Panc1 (cell line): ENCODE measurements at regions not wholly inside any gene's neighbourhood (a gene's known extent, or its start where the extent isn't known, plus 50 kb on each side); places are given as distances from the start of the nearest gene placed in this dataset.

Experiments
- ATAC-seq: fragments of 200-7000 bp; cut with Tn5 transposase; 2 replicates; pipeline ENCODE4 v1.9.1; 2020; ENCODE audit warnings: mild to moderate bottlenecking, moderate library complexity
- BruUV-seq: library from RNA; stranded (reverse); fragments of 400-500 nt; replicated peaks from 2 replicates; lab custom pipeline; 2021; lab: Mats Ljungman, UMichigan
- CTCF ChIA-PET: fragments of 300-600 bp; sonication (Branson Sonifier 250); formaldehyde crosslinking; loops from one replicate; lab custom pipeline; 2022; ENCODE audit warnings: antibody characterized with exemption; lab: Charles Lee
- POLR2A ChIA-PET: fragments of 300-600 bp; sonication (Branson Sonifier 250); formaldehyde crosslinking; loops from one replicate; lab custom pipeline; 2022; ENCODE audit warnings: antibody characterized with exemption; lab: Charles Lee
- DNase-seq: peaks from one replicate; pipeline ENCODE4 v3.0.0-alpha.2; 2010; ENCODE audit warnings: low read depth, low spot score
- H3K27ac ChIP-seq: 2 replicates; pipeline ENCODE4 v1.5.1; 2011; ENCODE audit warnings: mild to moderate bottlenecking, low read length, inconsistent platforms
- H3K27me3 ChIP-seq: fragments of 200-500 bp; sonication (Bioruptor generic); 2 replicates; pipeline ENCODE4 v1.6.0; 2014; ENCODE audit warnings: low read length, inconsistent platforms; ENCODE audit not compliant: control insufficient read depth, insufficient read depth
- H3K36me3 ChIP-seq: fragments of 200-500 bp; sonication (Bioruptor generic); 2 replicates; pipeline ENCODE4 v1.5.1; 2014; ENCODE audit warnings: inconsistent platforms, mild to moderate bottlenecking, low read length, moderate library complexity; ENCODE audit not compliant: control insufficient read depth, insufficient read depth
- H3K4me1 ChIP-seq: 2 replicates; pipeline ENCODE4 v1.5.1; 2011; ENCODE audit warnings: inconsistent platforms, mild to moderate bottlenecking, low read length, moderate library complexity; ENCODE audit not compliant: control insufficient read depth, insufficient read depth
- H3K4me3 ChIP-seq, 2 experiments: 2 replicates each; pipeline ENCODE4 v1.5.1; 2011 to 2012; ENCODE audit warnings: low read depth in 2 of 2, low read length in 2 of 2, mild to moderate bottlenecking in 2 of 2, inconsistent platforms in 1 of 2, moderate library complexity in 1 of 2
- H3K9me3 ChIP-seq: fragments of 200-500 bp; sonication (Bioruptor generic); 2 replicates; pipeline ENCODE4 v1.5.1; 2014; ENCODE audit warnings: low read depth, mild to moderate bottlenecking, inconsistent platforms, low read length, moderate library complexity; ENCODE audit not compliant: control insufficient read depth, insufficient read depth
- POLR2AphosphoS5 ChIP-seq: IDR thresholded peaks from 2 replicates; pipeline ENCODE4 v1.6.1; 2012; ENCODE audit warnings: mild to moderate bottlenecking, low read depth, low read length, moderate library complexity
- SIN3A ChIP-seq: IDR thresholded peaks from 2 replicates; pipeline ENCODE4 v1.6.1; 2012; ENCODE audit warnings: low read depth, mild to moderate bottlenecking, low read length, moderate library complexity, borderline replicate concordance; ENCODE audit not compliant: insufficient read depth
- TCF7L2 ChIP-seq: IDR thresholded peaks from 2 replicates; pipeline ENCODE4 v1.6.1; 2011; ENCODE audit warnings: mild to moderate bottlenecking, low read depth, low read length, inconsistent platforms
- in situ Hi-C: cut with HindIII; loops from 2 replicates; pipeline ENCODE4 v1.10.0; 2016; ENCODE audit warnings: low sequenced_read_pairs, low pct_unique_long_range_greater_than_20kb
- intact Hi-C: fragments of 100-400 bp; cut with micrococcal nuclease; formaldehyde crosslinking; loops from one replicate; pipeline ENCODE4 v1.10.0; 2022; ENCODE audit not compliant: unreplicated experiment
- TF ChIP-seq, protein P1 (sequence below): fragments of 450-650 bp; IDR thresholded peaks from 2 replicates; pipeline ENCODE4 v1.5.1; 2017; ENCODE audit warnings: mild to moderate bottlenecking
- TF ChIP-seq, protein P2 (sequence below), 2 experiments: IDR thresholded peaks; 2 replicates each; pipeline ENCODE4 v1.6.1; 2011 to 2012; ENCODE audit warnings: low read depth in 2 of 2, control low read depth in 1 of 2, low read length in 1 of 2, mild to moderate bottlenecking in 1 of 2, moderate library complexity in 1 of 2; ENCODE audit not compliant: insufficient read depth in 1 of 2

DNA sequence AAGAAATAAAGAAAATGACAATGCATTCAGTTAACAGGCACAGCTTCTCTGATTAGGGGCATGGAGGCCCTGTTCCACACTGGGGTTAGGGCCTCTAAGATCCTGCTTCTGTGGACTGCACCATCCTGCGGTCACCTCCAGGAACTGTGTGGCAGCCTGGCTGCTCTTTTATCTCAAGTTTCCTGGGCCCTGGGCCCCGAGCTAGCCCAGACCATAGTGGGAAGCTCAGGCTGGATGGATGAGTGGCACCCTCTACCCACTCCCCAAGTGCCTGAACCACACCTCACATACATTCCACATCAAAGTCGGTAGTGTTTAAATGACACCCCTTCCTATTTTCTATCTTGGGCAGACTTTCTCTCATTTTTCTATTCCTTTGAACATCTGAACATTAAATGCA, 461.5 kb upstream of the MKI67 start:
- no peak for ATAC-seq
- intact Hi-C loops, result no loop called here

DNA sequence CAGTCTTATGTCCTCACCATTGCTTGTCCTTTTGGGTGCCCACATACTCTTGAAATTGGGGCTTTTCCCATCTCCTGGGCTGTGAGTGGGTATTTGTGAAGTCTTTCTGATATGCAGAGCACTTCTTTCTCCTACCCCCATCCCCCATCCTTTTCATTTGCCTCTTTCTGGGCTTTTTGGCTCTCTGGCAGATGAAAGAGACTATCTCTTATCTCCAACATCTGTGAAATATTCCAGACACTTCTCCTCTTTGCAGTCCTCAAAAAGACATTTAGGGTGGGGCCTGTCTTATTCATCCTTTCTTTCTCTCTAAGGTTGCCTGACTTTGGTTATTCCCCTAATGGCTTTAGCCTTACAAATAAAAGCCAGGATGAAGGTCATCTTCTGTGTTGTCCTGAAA, 462.2 kb upstream of the MKI67 start:
- intact Hi-C loops (no loop called here), in situ Hi-C loops (no loop called here)
- no peak overlapping the region for H3K27ac ChIP-seq
- ChIA-PET CTCF (no interaction called here), POLR2A (no interaction called here)
- no peaks in the 10 kb centered on the region for H3K9me3 ChIP-seq
- no peak overlapping the region for H3K4me3 ChIP-seq
- DNase-seq (no peak), ATAC-seq (no peak)
- no TSS peak for BruUV-seq
- H3K27me3 ChIP-seq, result no peaks in the 10 kb centered on the region
- TF ChIP-seq, protein P1, sequence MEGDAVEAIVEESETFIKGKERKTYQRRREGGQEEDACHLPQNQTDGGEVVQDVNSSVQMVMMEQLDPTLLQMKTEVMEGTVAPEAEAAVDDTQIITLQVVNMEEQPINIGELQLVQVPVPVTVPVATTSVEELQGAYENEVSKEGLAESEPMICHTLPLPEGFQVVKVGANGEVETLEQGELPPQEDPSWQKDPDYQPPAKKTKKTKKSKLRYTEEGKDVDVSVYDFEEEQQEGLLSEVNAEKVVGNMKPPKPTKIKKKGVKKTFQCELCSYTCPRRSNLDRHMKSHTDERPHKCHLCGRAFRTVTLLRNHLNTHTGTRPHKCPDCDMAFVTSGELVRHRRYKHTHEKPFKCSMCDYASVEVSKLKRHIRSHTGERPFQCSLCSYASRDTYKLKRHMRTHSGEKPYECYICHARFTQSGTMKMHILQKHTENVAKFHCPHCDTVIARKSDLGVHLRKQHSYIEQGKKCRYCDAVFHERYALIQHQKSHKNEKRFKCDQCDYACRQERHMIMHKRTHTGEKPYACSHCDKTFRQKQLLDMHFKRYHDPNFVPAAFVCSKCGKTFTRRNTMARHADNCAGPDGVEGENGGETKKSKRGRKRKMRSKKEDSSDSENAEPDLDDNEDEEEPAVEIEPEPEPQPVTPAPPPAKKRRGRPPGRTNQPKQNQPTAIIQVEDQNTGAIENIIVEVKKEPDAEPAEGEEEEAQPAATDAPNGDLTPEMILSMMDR, result no peak
- no peak for TF ChIP-seq POLR2AphosphoS5
- no peak for TF ChIP-seq SIN3A
- no peak for TF ChIP-seq TCF7L2
- TF ChIP-seq, protein P2, sequence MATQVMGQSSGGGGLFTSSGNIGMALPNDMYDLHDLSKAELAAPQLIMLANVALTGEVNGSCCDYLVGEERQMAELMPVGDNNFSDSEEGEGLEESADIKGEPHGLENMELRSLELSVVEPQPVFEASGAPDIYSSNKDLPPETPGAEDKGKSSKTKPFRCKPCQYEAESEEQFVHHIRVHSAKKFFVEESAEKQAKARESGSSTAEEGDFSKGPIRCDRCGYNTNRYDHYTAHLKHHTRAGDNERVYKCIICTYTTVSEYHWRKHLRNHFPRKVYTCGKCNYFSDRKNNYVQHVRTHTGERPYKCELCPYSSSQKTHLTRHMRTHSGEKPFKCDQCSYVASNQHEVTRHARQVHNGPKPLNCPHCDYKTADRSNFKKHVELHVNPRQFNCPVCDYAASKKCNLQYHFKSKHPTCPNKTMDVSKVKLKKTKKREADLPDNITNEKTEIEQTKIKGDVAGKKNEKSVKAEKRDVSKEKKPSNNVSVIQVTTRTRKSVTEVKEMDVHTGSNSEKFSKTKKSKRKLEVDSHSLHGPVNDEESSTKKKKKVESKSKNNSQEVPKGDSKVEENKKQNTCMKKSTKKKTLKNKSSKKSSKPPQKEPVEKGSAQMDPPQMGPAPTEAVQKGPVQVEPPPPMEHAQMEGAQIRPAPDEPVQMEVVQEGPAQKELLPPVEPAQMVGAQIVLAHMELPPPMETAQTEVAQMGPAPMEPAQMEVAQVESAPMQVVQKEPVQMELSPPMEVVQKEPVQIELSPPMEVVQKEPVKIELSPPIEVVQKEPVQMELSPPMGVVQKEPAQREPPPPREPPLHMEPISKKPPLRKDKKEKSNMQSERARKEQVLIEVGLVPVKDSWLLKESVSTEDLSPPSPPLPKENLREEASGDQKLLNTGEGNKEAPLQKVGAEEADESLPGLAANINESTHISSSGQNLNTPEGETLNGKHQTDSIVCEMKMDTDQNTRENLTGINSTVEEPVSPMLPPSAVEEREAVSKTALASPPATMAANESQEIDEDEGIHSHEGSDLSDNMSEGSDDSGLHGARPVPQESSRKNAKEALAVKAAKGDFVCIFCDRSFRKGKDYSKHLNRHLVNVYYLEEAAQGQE (IDR thresholded peaks at IDR 0.05; ENCODE audit: insufficient read depth in 1 of 2, low read depth in 2 of 2, low read length in 1 of 2), result no peak
- H3K4me1 ChIP-seq, result no peaks in the 10 kb centered on the region
- H3K36me3 ChIP-seq, result no peaks in the 10 kb centered on the region

More for the DNA sequence above, 461.5 kb upstream of the MKI67 start:
- POLR2A ChIA-PET, result no interaction called here
- BruUV-seq, result no TSS peak
- Histone ChIP-seq H3K4me1 (no peaks in the 10 kb centered on the region), H3K27me3 (no peaks in the 10 kb centered on the region), H3K27ac (no peak overlapping the region), H3K4me3 (no peak overlapping the region), H3K9me3 (no peaks in the 10 kb centered on the region), H3K36me3 (no peaks in the 10 kb centered on the region)
- DNase-seq, result no peak
- in situ Hi-C loops, result no loop called here
- CTCF ChIA-PET, result no interaction called here
- TF ChIP-seq, protein P2 (IDR thresholded peaks at IDR 0.05; ENCODE audit: insufficient read depth in 1 of 2, low read depth in 2 of 2, low read length in 1 of 2), result no peak
- no peak for TF ChIP-seq TCF7L2
- TF ChIP-seq, protein P1, result no peak
- no peak for TF ChIP-seq SIN3A
- no peak for TF ChIP-seq POLR2AphosphoS5
